Astrocyte of the spinal cord (primary cell): ENCODE measurements at regions not wholly inside any gene's neighbourhood (a gene's known extent, or its start where the extent isn't known, plus 50 kb on each side); places are given as distances from the start of the nearest gene placed in this dataset.

ENCODE experiments used
- DNase-seq: peaks from one replicate; pipeline ENCODE4 v3.0.0; 2011; ENCODE audit warnings: low read depth, low spot score
- H3K4me3 ChIP-seq: 2 replicates; pipeline ENCODE4 v1.5.1; 2011; ENCODE audit warnings: low read depth, mild to moderate bottlenecking, low read length, moderate library complexity
- CTCF ChIP-seq: IDR thresholded peaks from 2 replicates; pipeline ENCODE4 v1.5.1; 2012; ENCODE audit warnings: low read depth, mild to moderate bottlenecking, low read length, inconsistent platforms
- in situ Hi-C: cut with HindIII; loops from 2 replicates; pipeline ENCODE4 v1.10.0; 2017; ENCODE audit warnings: low sequenced_read_pairs

DNA sequence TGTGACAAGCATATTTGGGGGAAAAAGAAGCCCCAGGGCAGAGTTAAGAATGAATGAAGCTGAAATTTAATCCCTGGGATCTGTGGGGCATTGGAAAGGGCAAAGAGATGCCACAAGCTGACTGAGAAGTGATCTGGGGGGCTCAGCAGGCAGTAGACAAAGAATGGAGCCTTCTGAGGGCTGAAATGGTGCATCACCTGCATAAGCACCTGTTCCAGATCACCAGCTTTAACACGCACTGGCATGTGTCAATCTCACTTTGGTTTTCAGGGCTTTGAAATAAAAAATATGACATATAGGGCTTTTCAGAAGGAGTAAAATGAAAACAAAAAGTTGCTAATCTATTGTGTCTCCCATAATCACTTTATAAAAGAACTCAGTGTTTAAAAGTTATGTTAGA, 210.8 kb upstream of the ARHGEF26 start:
- TF ChIP-seq CTCF = no peak
- no peak for DNase-seq
- in situ Hi-C loops = no loop called here
- no peak overlapping the region for H3K4me3 ChIP-seq

GRCh38 chr3:153911116-153911515, 210.1 kb upstream of the ARHGEF26 start:
- no peak overlapping the region for H3K4me3 ChIP-seq
- TF ChIP-seq CTCF = no peak
- in situ Hi-C loops = no loop called here
- DNase-seq = no peak

DNA sequence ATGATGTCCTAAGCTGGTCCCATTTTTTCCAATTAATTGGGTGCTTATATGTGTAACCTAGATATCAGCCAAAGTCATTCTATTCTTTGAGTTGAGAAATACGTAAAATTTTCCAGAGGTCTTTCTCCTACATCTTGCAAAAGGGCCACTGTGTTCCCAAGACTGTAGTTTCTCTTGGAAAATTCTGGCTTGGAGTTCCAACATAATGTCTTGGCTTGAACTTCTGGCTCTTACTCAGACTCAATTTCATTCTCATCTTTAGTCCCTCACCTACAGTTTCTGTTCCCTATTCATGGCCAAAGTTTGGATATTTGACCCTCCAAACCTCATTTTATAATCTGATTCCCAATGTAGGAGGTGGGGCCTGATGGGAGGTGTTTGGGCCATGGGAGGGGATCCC, 201.4 kb upstream of the ARHGEF26 start:
- in situ Hi-C loops = no loop called here
- no peak overlapping the region for H3K4me3 ChIP-seq
- DNase-seq = no peak
- TF ChIP-seq CTCF = no peak

DNA sequence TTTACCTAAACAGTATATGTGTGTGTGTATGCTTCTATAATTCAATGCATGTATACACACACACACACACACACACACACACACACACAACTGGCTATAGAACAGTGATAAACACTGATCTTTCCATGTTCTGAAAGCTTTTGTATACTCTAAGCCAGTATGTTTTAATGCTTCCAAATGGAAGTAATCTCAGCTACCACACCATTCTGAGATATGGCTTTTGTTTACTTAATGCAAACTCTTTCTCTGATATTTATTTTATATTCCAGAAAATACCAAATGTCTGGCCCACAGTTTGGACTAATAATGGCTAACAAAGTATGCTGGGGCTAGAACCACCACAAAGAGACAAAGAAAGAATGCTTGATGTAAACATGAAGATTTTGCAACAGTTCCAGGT, 199.4 kb upstream of the ARHGEF26 start:
- no peak overlapping the region for H3K4me3 ChIP-seq
- no peak for DNase-seq
- in situ Hi-C loops = no loop called here
- no peak for TF ChIP-seq CTCF

DNA sequence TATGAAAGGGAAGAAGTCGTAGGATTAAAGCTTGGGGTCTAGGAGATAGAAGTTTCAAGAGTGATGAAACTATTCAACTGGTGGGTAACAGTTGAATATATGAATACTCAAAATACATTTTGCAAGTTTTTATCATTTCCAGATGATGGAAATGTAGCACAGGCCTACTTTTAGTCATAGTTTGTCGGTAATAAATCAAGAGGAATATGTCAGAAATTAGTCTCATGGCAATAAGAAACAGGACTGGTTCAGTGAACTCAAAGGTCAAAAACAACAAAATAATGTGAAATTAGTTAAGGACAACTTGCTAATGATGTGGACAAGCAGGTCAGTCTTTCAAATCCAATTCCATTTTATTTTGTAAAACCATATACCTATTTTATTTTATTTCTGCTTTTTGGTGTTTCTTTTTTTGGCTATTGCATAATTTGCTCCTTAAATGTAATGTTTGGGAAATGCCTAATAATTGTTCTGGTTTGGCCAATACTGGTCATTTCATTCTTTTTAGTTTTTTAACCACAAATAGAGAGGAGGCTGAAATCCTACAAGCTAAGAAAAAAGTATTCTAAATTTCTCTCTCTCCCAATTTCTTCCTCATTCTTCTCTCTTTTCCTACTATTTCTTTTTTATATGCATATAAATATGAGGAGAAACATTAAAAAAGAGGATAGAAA, 195.2 kb upstream of the ARHGEF26 start:
- no peak for DNase-seq
- in situ Hi-C loops = no loop called here
- no peak overlapping the region for H3K4me3 ChIP-seq
- no peak for TF ChIP-seq CTCF

DNA sequence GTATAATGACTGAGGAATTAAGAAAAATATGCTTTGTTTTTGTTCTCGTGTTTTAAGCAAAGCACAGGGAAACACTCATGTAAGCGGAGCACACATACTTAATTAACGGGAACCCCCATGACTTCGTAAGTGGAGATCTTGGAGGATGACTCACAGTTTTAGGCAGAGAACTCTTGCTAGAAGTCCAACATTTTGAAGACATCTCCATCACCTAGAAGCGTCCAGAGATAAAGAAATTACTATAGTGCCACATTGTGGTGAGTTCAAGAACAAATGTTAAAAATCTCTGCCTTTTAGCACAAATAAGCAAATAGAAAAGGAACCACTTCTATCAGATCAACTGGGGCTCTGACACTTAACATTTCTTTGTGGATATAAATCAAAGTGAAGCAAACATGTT, 194.1 kb upstream of the ARHGEF26 start:
- in situ Hi-C loops = no loop called here
- H3K4me3 ChIP-seq = no peak overlapping the region
- peak; percentile 56 for DNase-seq
- TF ChIP-seq CTCF = peak; percentile 21
